Adrenal gland (tissue), 5 donors: ENCODE measurements at regions not wholly inside any gene's neighbourhood (a gene's known extent, or its start where the extent isn't known, plus 50 kb on each side); places are given as distances from the start of the nearest gene placed in this dataset.

Experiments
- CTCF ChIP-seq, 6 experiments: fragments of 450-650 bp in 4 of 6; fragments of 200-600 bp in 2 of 6; sonication (generic) in 1 of 6; IDR thresholded peaks; 1 replicate in 5 of 6; 2 replicates in 1 of 6; pipeline versions ENCODE4 v1.5.1 to v1.8.0; 2016 to 2021; ENCODE audit warnings: antibody characterized with exemption in 6 of 6, mild to moderate bottlenecking in 2 of 6, moderate library complexity in 1 of 6
- POLR2A ChIP-seq, 2 donors: fragments of 450-650 bp; IDR thresholded peaks; one replicate each; pipeline ENCODE4 v1.6.1; 2017; ENCODE audit warnings: antibody characterized with exemption in 2 of 2, mild to moderate bottlenecking in 2 of 2, moderate library complexity in 1 of 2
- donor health status: DM: no; HTN: no; CAD: no.

GRCh38 chr16:50469121-50469743 lies 79.0 kb upstream of the NKD1 start:
- TF ChIP-seq CTCF (IDR thresholded peaks at IDR 0.05) = no peak
- TF ChIP-seq POLR2A (IDR thresholded peaks at IDR 0.05) = no peak
